NCI-H128 (cell line): ENCODE measurements at regions not wholly inside any gene's neighbourhood (a gene's known extent, or its start where the extent isn't known, plus 50 kb on each side); places are given as distances from the start of the nearest gene placed in this dataset.
"Not testable (repeated sequence)": the region's sequence is repeated elsewhere in the genome, so short reads cannot be mapped to it uniquely, and the experiment has no call there.

Experiments
- DNase-seq: peaks from one replicate; lab custom pipeline; 2025; ENCODE audit not compliant: unreplicated experiment; lab: John Stamatoyannopoulos, UW

DNA sequence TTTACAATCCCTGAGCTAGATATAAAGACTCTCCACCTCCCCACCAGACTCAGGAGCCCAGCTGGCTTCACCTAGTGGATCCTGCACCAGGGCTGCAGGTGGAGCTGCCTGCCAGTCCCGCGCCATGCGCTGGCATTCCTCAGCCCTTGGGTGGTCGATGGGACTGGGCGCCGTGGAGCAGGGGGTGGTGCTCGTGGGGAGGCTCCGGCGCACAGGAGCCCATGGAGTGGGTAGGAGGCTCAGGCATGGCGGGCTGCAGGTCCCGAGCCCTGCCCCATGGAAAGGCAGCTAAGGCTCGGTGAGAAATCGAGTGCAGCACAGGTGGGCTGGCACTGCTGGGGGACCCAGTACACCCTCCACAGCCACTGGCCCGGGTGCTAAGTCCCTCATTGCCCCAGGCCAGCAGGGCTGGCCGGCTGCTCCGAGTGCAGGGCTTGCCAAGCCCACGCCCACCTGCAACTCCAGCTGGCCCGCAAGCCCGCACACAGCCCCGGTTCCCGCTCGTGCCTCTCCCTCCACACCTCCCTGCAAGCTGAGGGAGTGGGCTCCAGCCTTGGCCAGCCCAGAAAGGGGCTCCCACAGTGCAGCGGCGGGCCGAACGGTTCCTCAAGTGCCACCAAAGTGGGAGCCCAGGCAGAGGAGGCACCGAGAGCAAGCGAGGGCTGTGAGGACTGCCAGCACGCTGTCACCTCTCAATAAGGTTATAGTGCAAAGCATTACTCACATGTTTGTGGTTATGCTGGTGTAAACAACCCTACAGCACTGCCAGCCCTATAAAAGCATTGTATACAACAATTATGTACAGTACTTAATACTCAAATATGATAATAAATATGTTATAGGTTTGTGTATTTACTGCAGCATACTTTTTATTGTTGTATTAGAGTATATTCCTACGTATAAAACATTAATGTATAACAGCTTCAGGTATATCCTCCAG is 757.3 kb downstream of the SLC6A15 start:
- not testable (repeated sequence) for DNase-seq

DNA sequence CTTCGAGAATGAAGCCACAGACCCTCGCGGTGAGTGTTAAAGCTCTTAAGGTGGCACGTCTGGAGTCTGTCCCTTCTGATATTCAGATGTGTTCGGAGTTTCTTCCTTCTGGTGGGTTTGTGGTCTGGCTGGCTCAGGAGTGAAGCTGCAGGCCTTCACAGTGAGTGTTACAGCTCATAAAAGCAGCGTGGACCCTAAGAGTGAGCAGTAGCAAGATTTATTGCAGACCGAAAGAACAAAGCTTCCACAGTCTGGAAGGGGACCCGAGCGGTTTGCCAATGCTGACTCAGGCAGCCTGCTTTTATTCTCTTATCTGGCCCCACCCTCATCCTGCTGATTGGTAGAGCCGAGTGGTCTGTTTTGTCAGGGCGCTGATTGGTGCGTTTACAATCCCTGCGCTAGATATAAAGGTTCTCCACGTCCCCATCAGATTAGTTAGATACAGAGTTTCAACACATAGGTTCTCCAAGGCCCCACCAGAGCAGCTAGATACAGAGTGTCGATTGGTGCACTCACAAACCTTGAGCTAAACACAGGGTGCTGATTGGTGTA is 758.1 kb downstream of the SLC6A15 start:
- DNase-seq, result not testable (repeated sequence)

DNA sequence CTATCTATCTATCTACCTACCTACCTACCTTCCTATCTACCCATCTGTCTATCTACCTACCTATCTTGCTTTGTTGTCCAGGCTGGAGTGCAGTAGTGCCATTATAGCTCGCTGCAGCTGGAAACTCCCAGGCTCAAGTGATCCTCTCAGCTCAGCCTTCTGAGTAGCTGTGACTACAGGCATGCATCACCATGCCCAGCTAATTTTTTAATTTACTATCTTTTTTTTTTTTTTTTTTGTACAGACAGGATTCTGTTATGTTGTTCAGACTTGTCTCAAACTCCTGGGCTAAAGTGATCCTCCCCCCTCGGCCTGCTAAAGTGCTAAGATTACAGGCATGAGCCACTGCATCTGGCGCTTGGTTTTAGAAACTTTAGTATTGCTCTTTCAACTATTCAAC is 762.4 kb downstream of the SLC6A15 start:
- no peak for DNase-seq

DNA sequence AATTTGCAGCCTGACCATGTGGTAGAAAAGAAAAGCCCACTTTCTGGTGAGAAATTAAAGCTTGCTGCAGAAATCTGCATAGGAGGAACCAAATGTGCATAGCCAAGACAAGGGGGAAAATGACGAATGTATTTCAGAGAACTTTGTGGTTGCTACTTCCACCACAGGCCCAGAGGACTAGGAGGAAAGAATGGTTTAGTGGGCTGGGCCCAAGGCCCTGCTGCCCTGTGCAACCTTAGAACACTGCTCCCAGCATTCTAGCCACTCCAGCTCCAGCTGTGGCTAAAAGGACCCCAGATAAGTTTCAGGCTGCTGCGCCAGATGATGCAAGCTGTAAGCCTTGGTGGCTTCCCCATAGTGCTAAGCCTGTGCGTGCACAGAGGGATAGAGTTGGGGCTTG is 764.3 kb downstream of the SLC6A15 start:
- DNase-seq, result no peak

DNA sequence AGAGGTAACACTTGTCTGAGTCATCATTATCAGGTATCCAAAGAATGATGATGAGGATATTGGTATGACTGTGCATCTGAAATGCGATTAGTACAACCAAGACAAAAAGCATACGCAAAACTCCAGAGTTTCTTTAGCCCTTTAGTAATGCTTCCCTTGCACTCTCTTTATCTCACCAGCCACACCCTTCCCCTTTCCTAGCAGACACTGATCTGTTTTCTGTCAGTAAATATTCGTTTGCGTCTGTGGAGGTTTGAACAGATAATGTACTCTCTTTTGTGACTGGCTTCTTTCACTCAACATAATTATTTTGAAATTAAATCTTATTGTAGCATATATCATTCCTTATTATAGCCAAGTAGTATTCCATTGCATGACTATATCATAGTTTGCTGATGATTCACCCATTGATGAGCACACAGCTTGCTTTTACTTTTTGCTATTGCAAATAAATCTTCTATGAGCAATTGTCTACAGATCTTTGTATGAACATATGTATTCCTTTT is 775.7 kb downstream of the SLC6A15 start:
- no peak for DNase-seq

DNA sequence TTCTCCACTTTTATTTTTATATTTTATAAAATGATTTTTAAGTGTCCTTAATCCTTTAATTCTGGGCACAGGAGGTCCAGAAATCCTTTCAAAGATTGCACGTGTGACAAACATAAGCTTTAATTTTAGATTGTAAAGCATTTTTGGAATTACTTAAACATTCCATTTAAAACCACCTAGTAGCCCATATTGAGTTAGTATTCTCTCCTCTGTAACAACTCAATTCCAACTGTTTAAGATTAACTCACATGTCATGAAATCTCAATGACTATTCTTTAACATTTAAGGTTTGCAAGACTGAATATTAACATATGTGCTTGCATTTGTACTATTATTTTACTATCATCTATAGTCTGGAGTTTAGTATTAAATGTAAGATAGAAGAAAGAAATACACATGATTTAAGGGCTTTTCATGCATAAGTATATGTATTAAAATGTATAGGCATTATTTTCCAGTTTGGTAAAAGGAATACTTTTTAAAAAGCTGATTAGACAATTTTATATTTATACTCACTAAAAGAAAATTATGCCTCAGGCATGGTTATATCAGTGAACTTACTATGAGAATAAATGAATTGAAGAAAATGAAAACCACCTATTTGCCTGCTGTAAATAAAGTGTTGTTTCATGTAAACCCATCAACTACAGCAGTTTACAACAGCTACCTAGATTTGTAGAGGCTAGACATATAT is 776.9 kb downstream of the SLC6A15 start:
- no peak for DNase-seq

DNA sequence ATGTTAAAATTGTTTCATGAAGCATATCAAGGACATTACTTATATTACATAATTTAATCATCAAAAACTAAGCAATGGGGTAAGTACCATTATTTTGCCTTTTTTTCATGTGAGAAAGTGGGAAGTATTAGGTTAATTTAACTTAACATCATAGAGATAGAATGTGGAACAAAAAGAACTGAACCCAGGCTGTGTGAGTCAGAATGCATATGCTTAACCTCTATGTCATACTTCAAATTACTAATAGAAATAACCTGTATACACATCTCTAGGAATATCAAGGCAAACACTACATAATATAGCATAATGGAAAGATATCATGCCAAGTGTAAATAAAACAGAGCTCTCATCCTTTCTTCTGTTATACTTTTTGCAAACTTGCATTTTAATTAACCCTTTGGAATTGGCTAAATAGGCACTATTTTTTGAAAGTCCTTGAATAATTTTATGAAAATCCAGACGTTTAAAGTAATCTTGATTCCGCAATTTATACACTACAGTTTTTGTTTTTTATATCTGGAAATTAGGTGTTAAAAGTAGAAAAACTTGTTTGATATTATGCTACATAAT is 777.7 kb downstream of the SLC6A15 start:
- DNase-seq, result no peak

DNA sequence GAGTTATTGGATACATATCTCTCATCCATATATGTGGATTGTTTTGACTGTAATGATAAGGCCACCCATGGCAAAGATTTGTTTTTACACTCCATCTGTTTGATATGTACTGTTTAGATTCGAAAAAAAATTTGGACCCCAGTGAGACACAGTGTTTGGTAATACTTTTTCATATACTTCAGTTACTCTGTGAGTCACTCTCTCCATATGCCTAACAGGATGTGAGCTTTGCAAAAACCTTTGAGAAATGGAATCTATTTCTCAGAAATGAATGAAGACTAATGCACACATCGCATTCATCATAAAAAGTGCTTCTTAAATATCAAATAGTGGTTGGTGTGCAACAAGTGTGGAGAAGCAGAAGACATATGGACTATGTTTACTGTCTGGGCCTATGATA is 781.5 kb downstream of the SLC6A15 start:
- no peak for DNase-seq

DNA sequence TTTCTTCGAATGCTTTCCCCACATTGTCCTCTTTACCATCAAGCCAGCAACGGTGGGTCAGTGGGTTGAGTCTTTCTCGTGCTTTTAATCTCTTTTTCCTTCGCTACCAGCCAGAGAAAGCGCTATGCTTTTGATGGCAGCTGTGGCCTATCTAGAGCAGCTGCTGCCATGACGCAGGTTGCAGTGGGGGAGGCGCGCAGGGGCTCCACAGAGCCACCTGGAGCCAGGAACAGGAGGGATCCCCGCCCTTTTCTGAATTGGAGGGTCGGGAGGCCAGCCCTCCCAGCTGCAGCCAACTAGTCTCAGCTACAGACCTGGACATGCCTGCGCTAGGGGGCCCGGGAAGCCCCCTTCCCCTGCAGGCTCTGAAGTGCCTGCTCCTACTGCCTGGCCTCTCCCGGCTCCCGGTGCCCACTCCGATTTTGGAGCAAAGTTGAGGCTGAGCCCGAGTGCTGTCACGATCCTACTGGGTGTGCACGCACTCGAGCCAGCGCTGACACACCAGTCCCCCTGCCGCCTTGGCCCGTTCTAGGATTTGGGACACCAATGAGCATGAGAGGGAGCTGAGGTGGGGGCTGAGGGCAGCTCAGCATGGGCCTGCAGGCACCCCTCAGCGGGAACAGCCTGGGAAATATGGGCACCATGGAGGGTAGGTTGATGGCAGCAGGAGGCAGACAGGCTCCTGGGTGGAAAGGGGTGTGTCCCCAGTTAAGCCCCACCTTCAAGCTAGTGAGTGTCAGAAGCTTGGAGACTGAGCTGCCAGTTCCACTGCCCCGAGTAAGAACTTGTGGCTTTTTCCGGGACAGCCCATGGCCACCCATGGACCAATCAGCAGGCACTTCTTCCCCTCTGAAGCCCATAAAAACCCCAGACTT is 784.2 kb downstream of the SLC6A15 start:
- no peak for DNase-seq

DNA sequence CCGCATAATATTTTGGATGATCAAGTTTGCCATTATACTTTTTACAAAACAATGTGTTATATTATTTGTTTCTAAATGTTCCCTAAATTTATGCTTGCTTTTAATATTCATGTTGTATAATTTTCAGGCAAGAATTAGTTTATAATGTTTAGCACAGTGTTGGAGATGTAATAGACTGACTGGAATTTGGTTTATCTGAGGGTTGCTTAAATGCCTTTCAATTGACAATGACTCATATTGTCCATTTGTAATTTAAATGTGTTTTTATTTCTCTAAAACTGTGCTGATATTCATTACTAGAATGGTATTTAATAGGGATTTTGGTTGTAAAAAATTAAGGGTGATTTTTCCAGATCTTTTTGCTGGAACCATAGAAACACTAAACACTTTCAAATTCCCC is 788.4 kb downstream of the SLC6A15 start:
- no peak for DNase-seq

DNA sequence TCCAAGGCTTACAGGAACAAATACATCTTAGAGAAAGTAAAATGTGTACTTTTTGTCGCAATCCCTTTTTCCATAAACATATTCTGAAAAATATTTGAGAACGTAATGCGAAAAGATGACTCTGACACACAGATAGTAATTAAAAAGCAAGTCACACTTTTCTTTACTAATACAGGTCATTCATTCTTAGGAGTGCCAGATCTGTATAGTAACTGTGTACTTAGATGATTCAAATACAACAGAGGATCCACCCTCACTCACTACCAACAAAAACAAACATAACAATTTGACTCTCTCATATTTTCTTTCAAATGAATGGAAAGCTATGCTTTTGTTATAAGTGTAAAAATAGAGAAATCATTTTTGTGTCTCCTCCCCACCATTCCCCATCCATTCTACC is 795.4 kb downstream of the SLC6A15 start:
- no peak for DNase-seq

DNA sequence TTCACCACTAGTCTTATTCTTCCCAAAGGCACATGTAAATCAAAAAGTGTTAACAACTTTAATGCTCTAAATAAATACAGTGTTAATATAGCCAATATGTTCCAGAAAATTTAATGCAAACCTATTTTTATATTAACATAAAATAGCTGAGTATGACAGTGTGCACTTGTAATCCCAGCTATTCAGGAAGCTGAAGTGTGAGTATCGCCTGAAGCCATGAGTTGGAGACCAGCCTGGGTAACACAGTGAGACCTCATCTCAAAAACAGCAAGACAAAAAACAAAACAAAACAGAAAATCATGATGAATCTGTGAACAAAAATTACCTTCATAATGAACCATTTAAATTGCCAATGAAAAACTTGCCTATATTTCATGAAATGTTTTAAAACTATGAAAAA is 798.9 kb downstream of the SLC6A15 start:
- no peak for DNase-seq

DNA sequence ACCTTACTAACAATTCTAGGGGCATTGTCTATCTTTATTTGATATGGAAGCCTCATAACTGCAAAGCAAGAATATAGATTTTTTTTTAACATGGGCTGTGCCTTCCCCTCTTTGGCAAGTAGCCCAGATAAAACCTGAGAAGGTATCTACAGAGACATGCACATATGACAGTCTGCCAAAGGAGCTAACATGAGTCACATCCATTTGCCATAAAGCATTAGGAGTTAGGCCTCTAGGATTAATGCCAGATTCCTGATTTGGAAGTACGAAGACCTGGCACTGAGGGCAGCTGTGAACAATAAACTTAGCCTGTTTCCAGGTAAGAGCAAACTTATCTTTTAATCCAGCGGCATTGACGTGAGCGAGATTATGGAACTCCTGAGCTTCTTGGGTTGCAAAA is 808.7 kb downstream of the SLC6A15 start:
- not testable (repeated sequence) for DNase-seq

DNA sequence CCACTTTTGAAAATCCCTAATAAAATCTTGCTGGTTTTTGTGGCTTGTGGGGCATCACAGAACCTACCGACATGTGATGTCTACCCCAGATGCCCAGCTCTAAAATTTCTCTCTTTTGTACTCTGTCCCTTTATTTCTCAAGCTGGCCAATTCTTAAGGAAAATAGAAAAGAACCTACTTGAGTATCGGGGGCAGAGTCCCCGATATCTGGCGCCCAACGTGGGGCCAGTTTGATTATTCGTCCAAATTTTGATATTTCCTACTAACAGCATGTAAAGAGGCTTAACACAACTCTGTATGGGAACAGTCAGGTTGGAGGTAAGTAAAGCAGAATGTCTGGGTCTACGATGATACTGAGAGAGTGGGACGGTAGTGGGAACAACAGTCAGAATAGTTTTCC is 810.6 kb downstream of the SLC6A15 start:
- not testable (repeated sequence) for DNase-seq

DNA sequence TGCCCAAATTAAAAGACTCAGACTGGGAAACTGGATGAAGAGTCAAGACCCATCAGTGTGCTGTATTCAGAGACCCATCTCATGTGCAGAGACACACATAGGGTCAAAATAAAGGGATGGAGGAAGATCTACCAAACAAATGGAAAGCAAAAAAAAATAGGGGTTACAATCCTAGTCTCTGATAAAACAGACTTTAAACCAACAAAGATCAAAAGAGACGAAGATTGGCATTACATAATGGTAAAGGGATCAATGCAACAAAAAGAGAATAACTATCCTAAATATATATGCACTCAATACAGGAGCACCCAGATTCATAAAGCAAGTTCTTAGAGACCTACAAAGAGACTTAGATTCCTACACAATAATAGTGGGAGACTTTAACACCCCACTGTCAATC is 813.0 kb downstream of the SLC6A15 start:
- peak; percentile 66 for DNase-seq

DNA sequence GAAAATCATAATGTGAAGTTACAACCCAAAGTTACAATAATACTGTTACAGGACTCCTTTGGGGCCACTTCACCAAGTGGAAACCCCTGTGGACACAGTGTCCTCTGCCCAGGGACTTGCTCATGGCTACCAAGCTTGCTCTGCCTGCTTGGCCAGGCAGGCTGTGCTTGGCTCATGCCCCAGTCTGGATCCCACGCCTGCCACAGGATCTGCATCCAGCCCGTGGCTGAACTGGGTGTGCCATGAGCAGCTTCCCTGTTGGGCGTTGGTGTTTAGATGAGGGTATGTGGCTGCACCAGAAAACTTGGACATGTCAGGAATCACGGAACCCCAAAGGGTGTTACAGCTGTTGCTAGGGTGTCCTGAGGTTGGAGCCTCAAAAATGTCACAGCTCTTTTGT is 820.9 kb downstream of the SLC6A15 start:
- DNase-seq, result no peak

DNA sequence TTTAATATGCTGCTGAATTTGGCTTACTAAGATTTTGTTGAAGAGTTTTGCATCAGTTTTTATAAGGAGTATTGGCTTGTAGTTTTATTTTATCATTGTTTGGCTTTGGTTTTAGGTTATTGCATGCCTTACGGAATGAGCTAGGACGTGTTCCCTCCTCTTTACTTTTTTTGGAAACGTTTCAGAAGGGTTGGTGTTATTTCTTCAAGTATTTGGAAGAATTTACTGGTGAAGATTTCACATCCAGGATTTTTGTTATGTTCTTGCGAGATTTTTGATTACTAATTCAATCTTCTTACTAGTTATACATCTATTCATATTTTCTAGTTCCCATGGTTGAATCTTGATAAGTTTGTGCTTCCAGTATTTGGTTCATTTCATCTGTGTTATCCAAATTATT is 823.2 kb downstream of the SLC6A15 start:
- DNase-seq, result no peak

DNA sequence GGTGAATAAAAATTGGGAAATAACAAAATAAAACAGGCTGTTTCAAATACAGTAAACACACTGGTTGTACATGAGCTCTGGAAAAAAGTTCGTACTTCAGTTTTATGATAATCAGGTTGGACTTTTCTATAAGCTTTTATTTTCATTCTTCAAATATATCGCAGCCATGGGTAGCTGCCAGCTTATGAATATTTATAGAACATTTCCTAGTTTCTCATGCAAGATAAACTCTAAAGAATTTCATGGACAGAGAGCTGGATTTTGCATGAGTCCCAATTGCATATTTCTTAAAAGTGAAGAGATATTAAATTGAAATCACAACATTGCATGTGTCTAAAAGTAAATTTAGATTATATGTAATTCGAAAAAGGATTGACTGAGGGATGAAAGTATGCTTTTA is 827.6 kb downstream of the SLC6A15 start:
- DNase-seq, result no peak

DNA sequence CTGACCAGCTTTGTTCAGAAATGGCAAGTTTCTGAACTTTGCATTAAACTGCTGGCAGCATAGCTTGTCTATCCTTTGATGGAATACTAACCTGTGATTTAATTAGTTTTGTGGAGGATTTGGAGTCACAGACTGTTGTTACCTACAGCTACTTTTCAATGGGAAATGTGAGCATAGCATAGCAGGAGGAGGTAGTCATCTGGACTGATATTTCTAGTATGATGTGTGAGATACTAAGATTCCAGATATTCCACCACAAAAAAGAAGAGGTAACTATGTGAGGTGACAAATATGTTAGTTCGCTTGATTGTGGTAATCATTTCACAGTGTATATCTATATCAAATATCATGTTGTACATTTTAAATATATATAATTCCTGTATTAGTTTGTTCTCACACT is 833.0 kb downstream of the SLC6A15 start:
- no peak for DNase-seq

DNA sequence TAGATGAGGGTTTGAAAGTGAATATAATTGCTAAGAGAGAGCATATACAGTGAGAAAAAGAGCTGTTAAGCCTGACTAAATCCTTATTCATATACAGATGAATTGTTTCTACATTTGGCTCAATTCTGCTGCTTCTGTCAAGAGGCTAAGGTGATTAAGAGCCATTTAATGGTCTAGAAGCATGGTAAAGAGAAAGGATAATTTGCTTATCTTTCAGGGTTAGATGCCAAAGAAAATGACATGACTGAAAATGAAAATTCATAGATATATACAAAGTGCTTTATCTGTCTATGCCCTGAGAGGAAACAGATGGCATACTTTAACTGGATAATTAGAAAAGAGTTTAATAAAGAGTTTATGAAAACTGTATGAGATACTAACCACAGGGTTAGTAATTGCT is 834.9 kb downstream of the SLC6A15 start:
- DNase-seq, result no peak

DNA sequence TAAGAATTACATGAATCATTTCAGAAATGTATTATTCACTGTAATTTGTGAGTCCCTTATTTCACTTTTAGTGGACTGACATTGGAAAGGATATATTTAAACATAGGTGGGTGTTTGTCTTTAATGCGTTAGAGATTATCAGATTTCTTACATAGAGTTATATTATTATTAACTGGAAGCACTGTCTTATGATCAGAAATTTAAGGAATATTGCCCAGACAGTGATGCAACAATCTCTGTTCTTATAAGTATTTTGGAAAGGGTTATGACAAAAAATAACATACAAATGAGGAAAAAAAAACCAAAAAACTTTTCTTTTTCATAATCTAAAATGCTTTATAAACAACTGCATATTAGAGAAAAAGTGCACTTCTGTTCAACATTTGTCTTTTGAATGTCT is 836.6 kb downstream of the SLC6A15 start:
- DNase-seq, result no peak
